SU-DHL-6 (cell line): ENCODE measurements at regions not wholly inside any gene's neighbourhood (a gene's known extent, or its start where the extent isn't known, plus 50 kb on each side); places are given as distances from the start of the nearest gene placed in this dataset.

Source experiments
- EZH2phosphoT487 ChIP-seq: fragments of 200-600 bp; sonication (generic), shearing (Covaris generic); conservative IDR thresholded peaks from 2 replicates; pipeline ENCODE4 v1.6.1; 2018; ENCODE audit warnings: mild to moderate bottlenecking, antibody characterized with exemption, low read length, moderate library complexity, mixed read lengths
- TF ChIP-seq, protein P1 (sequence below): fragments of 200-600 bp; sonication (generic); IDR thresholded peaks from one replicate; pipeline ENCODE4 v1.5.1; 2017; ENCODE audit warnings: antibody characterized with exemption, mild to moderate bottlenecking, low read length, moderate library complexity; ENCODE audit not compliant: insufficient read depth, poor library complexity, severe bottlenecking

DNA sequence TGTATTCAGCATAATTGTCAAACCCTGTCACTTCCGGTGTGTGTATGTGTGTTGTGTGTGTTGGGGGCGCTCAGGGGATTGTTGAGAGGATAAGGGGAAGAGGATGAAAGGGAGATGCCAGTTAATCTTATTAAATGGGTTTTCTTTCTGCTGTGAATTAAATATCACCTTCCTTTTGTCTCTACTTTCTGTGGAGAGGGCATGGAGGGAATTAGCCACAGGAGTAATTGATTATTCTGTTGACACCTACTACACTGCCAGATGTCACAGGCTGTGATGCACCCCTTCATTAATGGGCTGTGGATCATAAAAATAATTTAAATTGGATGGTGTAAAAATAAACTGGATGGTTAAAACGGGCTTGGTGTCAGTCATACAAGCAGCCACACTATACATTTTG lies 311.9 kb downstream of the MDFIC start:
- TF ChIP-seq, protein P1, sequence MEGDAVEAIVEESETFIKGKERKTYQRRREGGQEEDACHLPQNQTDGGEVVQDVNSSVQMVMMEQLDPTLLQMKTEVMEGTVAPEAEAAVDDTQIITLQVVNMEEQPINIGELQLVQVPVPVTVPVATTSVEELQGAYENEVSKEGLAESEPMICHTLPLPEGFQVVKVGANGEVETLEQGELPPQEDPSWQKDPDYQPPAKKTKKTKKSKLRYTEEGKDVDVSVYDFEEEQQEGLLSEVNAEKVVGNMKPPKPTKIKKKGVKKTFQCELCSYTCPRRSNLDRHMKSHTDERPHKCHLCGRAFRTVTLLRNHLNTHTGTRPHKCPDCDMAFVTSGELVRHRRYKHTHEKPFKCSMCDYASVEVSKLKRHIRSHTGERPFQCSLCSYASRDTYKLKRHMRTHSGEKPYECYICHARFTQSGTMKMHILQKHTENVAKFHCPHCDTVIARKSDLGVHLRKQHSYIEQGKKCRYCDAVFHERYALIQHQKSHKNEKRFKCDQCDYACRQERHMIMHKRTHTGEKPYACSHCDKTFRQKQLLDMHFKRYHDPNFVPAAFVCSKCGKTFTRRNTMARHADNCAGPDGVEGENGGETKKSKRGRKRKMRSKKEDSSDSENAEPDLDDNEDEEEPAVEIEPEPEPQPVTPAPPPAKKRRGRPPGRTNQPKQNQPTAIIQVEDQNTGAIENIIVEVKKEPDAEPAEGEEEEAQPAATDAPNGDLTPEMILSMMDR = no peak
- no peak for TF ChIP-seq EZH2phosphoT487
